ENCODE measurements at regions not wholly inside any gene's neighbourhood (a gene's known extent, or its start where the extent isn't known, plus 50 kb on each side); places are given as distances from the start of the nearest gene placed in this dataset.
"Not testable (repeated sequence)": the region's sequence is repeated elsewhere in the genome, so short reads cannot be mapped to it uniquely, and the experiment has no call there.

DNA sequence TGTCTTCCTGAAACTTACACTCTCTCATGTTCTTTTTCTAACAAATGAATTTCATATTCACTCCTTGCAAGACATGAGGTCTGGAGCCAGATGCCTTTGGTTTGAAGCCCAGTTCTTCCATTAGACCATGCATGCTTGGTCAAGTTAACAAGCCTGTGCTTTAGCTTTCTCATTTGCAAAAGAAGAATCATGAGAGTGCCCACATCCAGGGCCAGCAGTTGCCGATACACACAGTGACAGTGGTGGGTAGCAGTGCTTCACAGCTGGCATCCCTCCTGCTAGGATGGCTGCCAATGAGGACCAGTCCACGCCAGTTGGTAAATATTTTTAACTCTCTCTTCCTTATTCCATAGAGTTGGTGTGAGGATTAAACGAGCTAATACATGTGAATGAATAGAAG, 163.1 kb downstream of the PHLDA1 start:
- ATAC-seq (replicated peaks in 6 of 8), result no peak

DNA sequence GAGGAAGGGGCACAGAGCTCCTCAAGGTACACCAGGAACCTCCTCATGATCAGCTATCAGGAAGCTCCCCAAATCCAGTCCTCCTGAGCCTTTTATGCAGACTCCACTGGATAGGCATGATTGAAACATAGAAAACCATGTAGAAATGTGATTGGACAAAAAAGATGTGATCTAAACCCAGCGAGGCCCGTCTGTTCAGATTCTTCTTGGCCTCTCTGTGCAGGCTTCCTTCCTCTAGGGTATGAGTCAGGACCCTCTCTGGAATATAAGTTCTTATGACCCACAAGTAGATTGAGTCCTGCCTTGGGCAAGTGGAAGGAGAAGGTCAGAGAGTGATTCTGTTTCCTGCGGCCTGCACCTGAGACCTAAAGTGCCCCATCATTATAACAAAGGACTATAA, 166.3 kb downstream of the PHLDA1 start:
- 51 to 100% (median 100%) methylated on average over 1 to 3 of the region's 3 CpGs; no CpG with 5 or more reads in 3 of the 10 experiments for WGBS, 10 experiments
- Histone ChIP-seq H3K4me3 (no peak overlapping the region), H3K27ac (no peak overlapping the region), H3K4me1 (replicated peaks in 1 of 2) (peaks cover 6 to 14% of the 10 kb centered on the region in 2 donors)
- in situ Hi-C loops (cut with MboI; ENCODE audit: low pct_unique_long_range_greater_than_20kb in 2 of 9, low sequenced_read_pairs in 9 of 9, unreplicated experiment in 9 of 9), result no loop called here
- no peak for ATAC-seq (replicated peaks in 6 of 8)

More for the DNA sequence above, 163.1 kb downstream of the PHLDA1 start:
- Histone ChIP-seq H3K27ac (no peak overlapping the region), H3K4me3 (no peak overlapping the region), H3K4me1 (replicated peaks in 1 of 2) (peaks cover 0 to 5% of the 10 kb centered on the region in 2 donors)
- 40 to 100% (median 80%) methylated on average over 1 to 3 of the region's 3 CpGs; no CpG with 5 or more reads in 1 of the 10 experiments for WGBS, 10 experiments
- in situ Hi-C loops (cut with MboI; ENCODE audit: low pct_unique_long_range_greater_than_20kb in 2 of 9, low sequenced_read_pairs in 9 of 9, unreplicated experiment in 9 of 9), result no loop called here

DNA sequence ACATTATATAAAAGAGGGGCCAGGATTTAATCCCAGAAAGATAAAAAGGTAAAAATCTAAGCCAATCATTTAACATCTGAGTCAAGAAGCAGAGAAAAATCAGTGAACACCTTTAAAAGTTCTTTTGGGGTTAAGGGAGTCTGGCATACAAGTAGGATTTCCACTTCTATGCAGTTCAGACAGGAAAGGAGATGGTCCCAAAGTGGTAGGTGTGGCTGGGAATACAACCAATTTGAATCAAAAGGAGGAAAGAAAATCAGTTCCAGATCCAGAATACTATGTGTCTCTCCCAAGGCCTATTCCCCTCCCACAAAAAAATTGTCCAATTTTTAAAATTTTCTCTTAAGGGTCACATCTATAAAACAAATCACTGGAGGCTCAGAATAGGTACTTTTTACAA, 167.4 kb downstream of the PHLDA1 start:
- Histone ChIP-seq H3K27ac (no peak overlapping the region), H3K4me1 (replicated peaks in 1 of 2) (peaks cover 6 to 14% of the 10 kb centered on the region in 2 donors), H3K4me3 (no peak overlapping the region)
- in situ Hi-C loops (cut with MboI; ENCODE audit: low pct_unique_long_range_greater_than_20kb in 2 of 9, low sequenced_read_pairs in 9 of 9, unreplicated experiment in 9 of 9), result no loop called here
- no peak for ATAC-seq (replicated peaks in 6 of 8)

DNA sequence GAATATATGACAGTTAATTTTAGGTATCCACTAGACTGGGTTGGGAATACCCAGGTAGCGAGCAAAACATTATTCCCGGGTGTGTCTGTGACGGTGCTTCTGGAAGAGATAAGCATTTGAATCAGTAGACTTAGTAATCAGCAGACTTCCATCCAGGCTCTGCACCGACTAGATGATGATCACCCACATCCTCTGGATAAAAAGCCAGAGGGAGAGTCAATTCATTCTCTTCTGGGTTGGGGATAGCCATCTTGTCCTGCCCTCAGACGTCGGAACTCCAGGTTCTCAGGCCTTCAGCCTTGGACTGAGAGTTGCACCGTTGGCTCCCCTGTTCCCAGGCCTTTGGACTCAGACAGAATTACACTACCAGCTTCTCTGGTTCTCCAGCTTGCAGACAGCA, 168.0 kb downstream of the PHLDA1 start:
- H3K4me1 ChIP-seq (replicated peaks in 1 of 2), result peaks cover 6 to 14% of the 10 kb centered on the region in 2 donors
- no peak for ATAC-seq (replicated peaks in 6 of 8)
- WGBS, 10 experiments, result 54 to 93% (median 64%) methylated on average over 1 to 7 of the region's 7 CpGs; no CpG with 5 or more reads in 3 of the 10 experiments
- H3K27ac ChIP-seq, result no peak overlapping the region
- H3K4me3 ChIP-seq, result no peak overlapping the region
- in situ Hi-C loops (cut with MboI; ENCODE audit: low pct_unique_long_range_greater_than_20kb in 2 of 9, low sequenced_read_pairs in 9 of 9, unreplicated experiment in 9 of 9), result no loop called here

DNA sequence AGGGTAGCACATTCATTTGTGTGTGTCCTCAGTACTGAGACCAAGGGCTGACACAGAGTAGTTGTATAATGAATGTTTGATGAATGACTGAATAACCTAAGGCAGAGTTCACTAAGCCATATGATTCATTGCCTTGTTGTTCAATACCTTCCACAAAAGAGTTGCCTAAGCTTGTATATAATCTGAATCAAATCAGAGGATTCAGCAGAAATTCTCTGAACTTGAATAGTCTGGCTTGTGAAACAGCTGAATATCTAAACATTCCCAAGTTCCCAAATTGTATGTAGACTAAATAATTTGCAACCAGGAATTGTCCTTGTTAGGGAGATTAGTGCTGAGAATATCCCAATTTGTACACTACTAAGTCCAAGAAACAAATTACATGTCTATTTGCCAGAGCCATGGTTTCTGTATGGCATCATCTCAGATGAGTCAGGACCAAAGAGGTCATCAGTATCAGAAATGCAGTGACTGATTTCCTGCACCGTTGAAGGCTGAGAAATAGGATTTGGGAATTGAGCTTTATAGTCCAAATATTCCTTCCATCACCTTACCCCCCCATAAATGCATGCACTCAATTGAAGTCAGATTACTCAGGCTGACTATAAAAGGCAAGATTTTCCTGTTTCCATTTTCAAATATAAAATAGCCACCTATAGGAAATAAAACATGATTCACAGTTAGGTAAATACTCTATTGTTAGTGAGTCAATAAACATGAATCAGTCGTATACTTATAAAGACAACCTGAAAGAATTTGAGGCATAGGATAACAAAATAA, 168.7 kb downstream of the PHLDA1 start:
- H3K27ac ChIP-seq, result no peak overlapping the region
- H3K4me3 ChIP-seq, result no peak overlapping the region
- peak in 7 of 8 experiments; percentile 46 to 95 (median 86) for ATAC-seq (replicated peaks in 6 of 8)
- WGBS, 10 experiments, result 10 to 100% (median 59%) methylated on average over 1 to 2 of the region's 2 CpGs
- in situ Hi-C loops (cut with MboI; ENCODE audit: low pct_unique_long_range_greater_than_20kb in 2 of 9, low sequenced_read_pairs in 9 of 9, unreplicated experiment in 9 of 9), result no loop called here
- H3K4me1 ChIP-seq (replicated peaks in 1 of 2), result peaks cover 6 to 14% of the 10 kb centered on the region in 2 donors

DNA sequence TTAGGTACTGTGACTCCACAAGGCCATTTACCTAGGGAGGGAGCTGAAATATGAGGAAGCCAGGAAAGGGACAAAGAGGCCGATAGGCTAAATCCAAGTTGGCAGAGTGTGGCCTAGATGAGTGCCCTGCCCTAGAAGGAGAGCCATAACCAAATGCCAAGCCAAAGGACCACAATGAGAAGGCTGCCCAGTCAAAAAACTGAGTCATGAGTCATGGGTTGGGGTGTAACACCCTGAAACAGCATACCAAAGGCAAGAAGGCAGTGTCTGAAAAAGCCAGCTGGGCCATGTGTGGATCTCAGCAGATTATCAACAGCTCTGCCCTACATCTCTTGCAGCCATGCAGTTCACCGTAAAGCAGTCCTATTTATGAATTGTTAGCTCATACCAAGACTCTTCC, 171.7 kb downstream of the PHLDA1 start:
- 20 to 100% (median 69%) methylated on average over 1 of the region's 2 CpGs; no CpG with 5 or more reads in 4 of the 10 experiments for WGBS, 10 experiments
- H3K27ac ChIP-seq, result no peak overlapping the region
- ATAC-seq (replicated peaks in 6 of 8), result peak in 2 of 8 experiments; percentile 41 to 81
- no peak overlapping the region for H3K4me3 ChIP-seq
- in situ Hi-C loops (cut with MboI; ENCODE audit: low pct_unique_long_range_greater_than_20kb in 2 of 9, low sequenced_read_pairs in 9 of 9, unreplicated experiment in 9 of 9), result no loop called here
- H3K4me1 ChIP-seq (replicated peaks in 1 of 2), result peaks cover 6 to 14% of the 10 kb centered on the region in 2 donors

DNA sequence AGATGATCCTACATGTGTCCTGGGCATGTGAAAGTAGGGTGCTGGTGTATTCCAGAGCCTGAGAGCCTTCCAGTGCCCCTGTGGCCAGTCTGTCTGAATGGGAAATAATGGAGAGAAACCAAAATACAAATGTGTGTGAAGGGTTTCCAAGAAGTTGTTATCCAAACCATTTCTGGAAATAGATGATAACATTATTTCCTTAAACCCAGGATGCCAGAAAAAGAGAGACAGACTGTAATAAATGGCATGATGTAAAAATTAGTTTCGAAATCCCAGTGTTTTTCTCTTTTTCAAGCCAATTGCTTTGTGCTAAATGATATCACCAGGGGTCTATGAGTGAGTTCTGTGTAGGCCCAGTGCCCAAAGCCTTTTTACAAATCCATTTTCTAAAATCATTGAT, 175.3 kb downstream of the PHLDA1 start:
- peaks cover 0 to 3% of the 10 kb centered on the region in 2 donors for H3K4me1 ChIP-seq (replicated peaks in 1 of 2)
- H3K27ac ChIP-seq, result no peak overlapping the region
- 63 to 100% (median 83%) methylated on average over 1 of the region's 1 CpG; no CpG with 5 or more reads in 3 of the 10 experiments for WGBS, 10 experiments
- no peak overlapping the region for H3K4me3 ChIP-seq
- in situ Hi-C loops (cut with MboI; ENCODE audit: low pct_unique_long_range_greater_than_20kb in 2 of 9, low sequenced_read_pairs in 9 of 9, unreplicated experiment in 9 of 9), result no loop called here
- no peak for ATAC-seq (replicated peaks in 6 of 8)

DNA sequence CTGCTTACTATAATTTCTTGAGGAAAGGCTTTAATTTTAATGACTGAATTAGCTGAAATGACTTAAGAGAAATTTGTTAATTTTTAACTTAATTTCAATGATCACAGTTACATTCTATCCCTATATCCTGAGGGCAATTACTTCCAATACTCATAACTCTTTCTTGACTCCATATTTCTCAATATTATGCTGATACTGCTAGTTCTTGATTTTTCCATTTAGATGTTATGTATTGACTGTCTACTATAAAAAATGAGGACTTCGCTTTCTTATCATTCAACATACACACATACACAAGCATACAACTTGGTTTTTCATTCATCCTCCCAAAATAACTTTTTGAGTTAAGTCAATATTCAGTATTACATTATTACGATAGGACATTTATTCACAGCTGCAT, 176.2 kb downstream of the PHLDA1 start:
- Histone ChIP-seq H3K4me1 (replicated peaks in 1 of 2) (peaks cover 0 to 3% of the 10 kb centered on the region in 2 donors), H3K27ac (no peak overlapping the region), H3K4me3 (no peak overlapping the region)
- ATAC-seq (replicated peaks in 6 of 8), result no peak
- in situ Hi-C loops (cut with MboI; ENCODE audit: low pct_unique_long_range_greater_than_20kb in 2 of 9, low sequenced_read_pairs in 9 of 9, unreplicated experiment in 9 of 9), result no loop called here
- 86 to 100% (median 97%) methylated on average over 1 to 2 of the region's 2 CpGs for WGBS, 10 experiments

DNA sequence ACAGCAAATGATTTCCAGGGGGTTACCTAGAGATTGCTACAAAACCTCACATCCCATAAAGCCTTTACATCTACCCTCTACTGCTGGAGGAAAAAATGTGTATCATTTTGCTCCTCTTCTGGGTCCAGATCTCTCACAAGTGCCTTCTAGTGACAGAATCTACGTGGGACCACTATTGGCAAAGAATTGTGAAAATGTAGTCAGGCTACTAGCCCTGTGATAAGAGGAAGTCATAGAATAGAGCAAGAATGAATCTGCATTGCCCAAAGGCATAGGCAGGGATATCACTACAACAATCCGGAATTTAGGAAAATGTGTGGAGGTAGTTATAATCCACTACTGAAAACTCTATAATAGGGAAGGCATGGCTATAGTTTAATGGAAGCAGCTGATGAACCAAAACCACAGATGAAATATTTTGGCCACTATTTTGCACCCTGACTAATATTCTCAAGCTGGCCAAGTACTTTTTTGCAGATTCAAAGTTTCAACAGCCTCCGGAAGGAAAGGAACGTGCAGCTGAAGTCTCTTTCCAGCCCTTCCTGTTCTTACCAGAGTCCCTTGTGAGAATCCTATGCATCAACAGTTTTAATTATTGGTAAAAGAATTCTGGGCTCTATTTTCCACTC, 176.8 kb downstream of the PHLDA1 start:
- in situ Hi-C loops (cut with MboI; ENCODE audit: low pct_unique_long_range_greater_than_20kb in 2 of 9, low sequenced_read_pairs in 9 of 9, unreplicated experiment in 9 of 9), result no loop called here
- H3K27ac ChIP-seq, result no peak overlapping the region
- no peak overlapping the region for H3K4me3 ChIP-seq
- WGBS, 10 experiments, result 22 to 100% (median 89%) methylated on average over 1 to 4 of the region's 4 CpGs
- ATAC-seq (replicated peaks in 6 of 8), result peak in 1 of 8 experiments; percentile 29
- H3K4me1 ChIP-seq (replicated peaks in 1 of 2), result peaks cover 0 to 3% of the 10 kb centered on the region in 2 donors

DNA sequence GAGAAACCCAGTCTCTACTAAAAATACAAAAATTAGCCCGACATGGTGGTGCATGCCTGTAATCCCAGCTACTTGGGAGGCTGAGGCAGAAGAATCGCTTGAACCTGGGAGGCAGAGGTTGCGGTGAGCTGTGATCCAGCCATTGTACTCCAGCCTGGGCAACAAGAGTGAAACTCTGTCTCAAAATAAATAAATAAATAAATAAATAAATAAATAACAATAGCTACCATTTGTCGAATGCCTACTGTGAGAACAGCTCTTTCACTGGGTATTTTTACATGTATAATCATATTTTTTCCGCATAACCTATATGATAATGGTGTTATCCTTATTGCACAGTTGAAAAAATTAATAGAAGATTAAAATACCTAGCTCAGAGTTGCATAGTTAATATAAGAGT, 177.4 kb downstream of the PHLDA1 start:
- ATAC-seq (replicated peaks in 6 of 8); H3K27ac ChIP-seq; H3K4me1 ChIP-seq (replicated peaks in 1 of 2); H3K4me3 ChIP-seq; in situ Hi-C loops (cut with MboI; ENCODE audit: low pct_unique_long_range_greater_than_20kb in 2 of 9, low sequenced_read_pairs in 9 of 9, unreplicated experiment in 9 of 9): not testable (repeated sequence)
- 80 to 100% (median 100%) methylated on average over 1 to 5 of the region's 5 CpGs; no CpG with 5 or more reads in 1 of the 10 experiments for WGBS, 10 experiments

DNA sequence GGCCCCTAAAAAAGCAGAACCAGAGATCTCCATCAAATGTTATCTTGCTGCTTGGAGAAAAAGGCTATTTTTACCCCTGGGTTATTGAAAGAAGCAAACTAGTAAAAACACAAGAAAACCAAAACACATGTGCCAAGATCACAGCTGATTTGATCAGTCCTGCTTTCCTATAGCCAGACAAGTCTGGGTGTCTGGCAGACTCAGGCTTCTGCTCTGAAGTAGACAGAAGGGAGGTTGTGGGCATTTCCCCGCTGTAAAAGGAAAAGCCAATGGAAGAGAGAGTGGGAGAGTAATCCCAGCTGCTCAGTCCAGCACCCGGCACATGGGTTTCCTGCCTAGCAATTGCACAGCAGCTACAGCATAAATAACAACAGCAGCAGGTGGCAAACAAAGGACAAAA, 177.9 kb downstream of the PHLDA1 start:
- H3K4me1 ChIP-seq (replicated peaks in 1 of 2), result peaks cover 8 to 10% of the 10 kb centered on the region in 2 donors
- no peak for ATAC-seq (replicated peaks in 6 of 8)
- WGBS, 10 experiments, result 100% methylated on average over 1 of the region's 2 CpGs; no CpG with 5 or more reads in 9 of the 10 experiments
- in situ Hi-C loops (cut with MboI; ENCODE audit: low pct_unique_long_range_greater_than_20kb in 2 of 9, low sequenced_read_pairs in 9 of 9, unreplicated experiment in 9 of 9), result no loop called here
- H3K4me3 ChIP-seq, result no peak overlapping the region
- no peak overlapping the region for H3K27ac ChIP-seq

DNA sequence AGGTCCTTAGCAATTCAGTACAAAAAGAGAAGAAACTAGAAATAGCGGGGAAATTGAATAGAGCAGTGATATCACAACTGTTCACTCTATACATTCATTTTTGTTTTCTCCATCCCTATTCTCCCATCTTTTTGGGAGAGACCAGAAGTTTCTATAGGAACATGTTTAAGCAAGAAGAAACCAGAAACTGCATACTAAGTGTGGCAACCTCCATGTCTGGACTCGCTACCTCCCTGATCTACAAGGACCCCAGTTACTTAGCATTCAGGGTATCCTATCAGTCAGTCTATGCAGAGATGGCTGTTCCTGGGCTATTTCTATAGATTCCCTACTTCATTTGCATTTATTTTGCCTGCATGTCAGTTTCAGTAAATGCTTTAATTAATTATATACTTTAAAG, 178.6 kb downstream of the PHLDA1 start:
- ATAC-seq (replicated peaks in 6 of 8), result no peak
- peaks cover 15 to 17% of the 10 kb centered on the region in 2 donors for H3K4me1 ChIP-seq (replicated peaks in 1 of 2)
- in situ Hi-C loops (cut with MboI; ENCODE audit: low pct_unique_long_range_greater_than_20kb in 2 of 9, low sequenced_read_pairs in 9 of 9, unreplicated experiment in 9 of 9), result no loop called here
- WGBS, 10 experiments, result 33 to 100% (median 87%) methylated on average over 1 to 2 of the region's 2 CpGs; no CpG with 5 or more reads in 2 of the 10 experiments
- no peak overlapping the region for H3K27ac ChIP-seq
- no peak overlapping the region for H3K4me3 ChIP-seq

DNA sequence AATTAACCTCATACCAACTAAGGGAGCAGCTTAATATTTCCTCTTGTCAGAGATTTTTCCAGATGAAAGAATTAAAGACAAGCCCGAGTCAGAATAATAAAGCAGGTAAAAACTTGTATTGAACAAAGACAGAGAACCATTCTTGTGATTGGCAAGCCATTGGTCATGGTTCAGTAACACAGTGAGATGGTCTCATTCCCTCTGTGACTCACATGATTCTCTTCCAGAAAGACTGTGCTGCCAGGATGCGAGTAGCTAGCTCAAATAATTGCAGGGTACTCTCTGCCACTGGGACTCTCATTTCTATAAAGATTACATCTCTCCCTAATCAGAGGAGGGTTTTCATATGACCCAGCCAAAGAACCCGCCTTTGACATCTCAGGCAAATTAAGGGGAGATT, 179.4 kb downstream of the PHLDA1 start:
- in situ Hi-C loops (cut with MboI; ENCODE audit: low pct_unique_long_range_greater_than_20kb in 2 of 9, low sequenced_read_pairs in 9 of 9, unreplicated experiment in 9 of 9), result no loop called here
- peak in 5 of 8 experiments; percentile 42 to 81 (median 70) for ATAC-seq (replicated peaks in 6 of 8)
- Histone ChIP-seq H3K27ac (no peak overlapping the region), H3K4me1 (replicated peaks in 1 of 2) (peaks cover 17 to 19% of the 10 kb centered on the region in 2 donors), H3K4me3 (no peak overlapping the region)
- WGBS, 10 experiments, result 32 to 92% (median 78%) methylated on average over 2 to 3 of the region's 3 CpGs; no CpG with 5 or more reads in 4 of the 10 experiments
